GM13977 (cell line): ENCODE measurements at regions not wholly inside any gene's neighbourhood (a gene's known extent, or its start where the extent isn't known, plus 50 kb on each side); places are given as distances from the start of the nearest gene placed in this dataset.

Source experiments
- DNase-seq: peaks from one replicate; pipeline ENCODE4 v3.0.0; 2012; ENCODE audit warnings: low spot score
- in situ Hi-C: fragments of 300-500 bp; cut with MboI; formaldehyde crosslinking; loops from one replicate; pipeline ENCODE4 v1.12.0; 2022; ENCODE audit warnings: low sequenced_read_pairs, low pct_unique_long_range_greater_than_20kb, mixed read lengths, inconsistent platforms; ENCODE audit not compliant: unreplicated experiment
- TF ChIP-seq, protein P1 (sequence below): IDR thresholded peaks from 2 replicates; pipeline ENCODE4 v1.5.1; 2012; ENCODE audit warnings: mild to moderate bottlenecking, control low read depth; ENCODE audit not compliant: insufficient read depth; ENCODE audit errors: extremely low read depth, missing control alignments

DNA sequence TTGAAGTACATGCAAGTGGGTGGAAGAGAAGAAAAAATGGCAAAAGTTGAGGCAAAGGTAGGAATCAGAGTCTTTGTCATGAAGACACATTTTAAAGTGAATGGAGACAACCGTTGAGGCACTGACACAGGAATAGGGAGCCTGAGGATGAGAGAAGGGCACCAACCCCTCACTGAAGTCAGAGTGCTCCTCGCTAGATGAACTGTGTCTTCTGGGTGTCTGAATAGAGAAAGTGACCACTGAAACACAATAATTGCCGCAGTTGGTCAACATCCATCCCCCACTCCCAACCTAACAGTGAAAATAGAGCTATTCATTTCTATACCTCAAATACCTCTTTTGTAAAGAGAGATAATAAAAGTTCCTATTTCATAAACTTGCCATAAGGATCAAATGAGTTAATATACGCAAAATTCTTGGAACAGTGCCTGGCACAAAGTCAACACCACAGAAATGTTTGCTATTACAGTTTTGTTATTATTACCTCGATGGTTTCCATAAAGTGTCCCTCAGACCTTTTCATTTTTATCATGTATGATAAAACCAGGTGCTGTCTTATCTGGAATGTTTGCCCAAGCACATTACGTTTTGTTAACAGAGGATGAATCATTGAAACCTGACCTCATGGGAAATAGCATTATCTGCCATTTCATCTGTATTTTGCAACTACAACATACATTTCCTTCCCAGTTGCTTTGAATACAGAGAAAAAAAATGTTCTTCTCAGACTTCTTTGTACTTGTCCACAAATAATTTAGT lies 61.8 kb upstream of the SP4 start:
- TF ChIP-seq, protein P1, sequence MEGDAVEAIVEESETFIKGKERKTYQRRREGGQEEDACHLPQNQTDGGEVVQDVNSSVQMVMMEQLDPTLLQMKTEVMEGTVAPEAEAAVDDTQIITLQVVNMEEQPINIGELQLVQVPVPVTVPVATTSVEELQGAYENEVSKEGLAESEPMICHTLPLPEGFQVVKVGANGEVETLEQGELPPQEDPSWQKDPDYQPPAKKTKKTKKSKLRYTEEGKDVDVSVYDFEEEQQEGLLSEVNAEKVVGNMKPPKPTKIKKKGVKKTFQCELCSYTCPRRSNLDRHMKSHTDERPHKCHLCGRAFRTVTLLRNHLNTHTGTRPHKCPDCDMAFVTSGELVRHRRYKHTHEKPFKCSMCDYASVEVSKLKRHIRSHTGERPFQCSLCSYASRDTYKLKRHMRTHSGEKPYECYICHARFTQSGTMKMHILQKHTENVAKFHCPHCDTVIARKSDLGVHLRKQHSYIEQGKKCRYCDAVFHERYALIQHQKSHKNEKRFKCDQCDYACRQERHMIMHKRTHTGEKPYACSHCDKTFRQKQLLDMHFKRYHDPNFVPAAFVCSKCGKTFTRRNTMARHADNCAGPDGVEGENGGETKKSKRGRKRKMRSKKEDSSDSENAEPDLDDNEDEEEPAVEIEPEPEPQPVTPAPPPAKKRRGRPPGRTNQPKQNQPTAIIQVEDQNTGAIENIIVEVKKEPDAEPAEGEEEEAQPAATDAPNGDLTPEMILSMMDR = no peak
- in situ Hi-C loops = no loop called here
- DNase-seq = no peak

DNA sequence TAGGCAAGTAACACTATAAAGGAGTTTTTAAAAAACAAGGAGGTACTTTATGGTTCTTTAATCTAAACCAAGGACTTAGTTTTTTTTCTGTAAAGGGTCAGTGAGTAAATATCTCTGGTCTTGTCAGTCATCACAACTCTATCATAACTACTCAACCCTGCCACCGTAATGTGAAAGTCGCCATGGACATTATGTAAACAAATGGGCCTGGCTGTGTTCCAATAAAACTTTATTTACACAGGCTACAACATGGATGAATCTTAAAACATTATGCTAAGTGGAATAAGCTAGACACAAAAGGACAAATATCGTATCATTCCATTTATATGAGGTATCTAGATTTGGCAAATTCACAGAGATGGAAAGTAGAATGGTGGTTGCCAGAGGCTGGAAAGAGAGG lies 60.8 kb upstream of the SP4 start:
- DNase-seq = no peak
- in situ Hi-C loops = no loop called here
- TF ChIP-seq, protein P1 = no peak

DNA sequence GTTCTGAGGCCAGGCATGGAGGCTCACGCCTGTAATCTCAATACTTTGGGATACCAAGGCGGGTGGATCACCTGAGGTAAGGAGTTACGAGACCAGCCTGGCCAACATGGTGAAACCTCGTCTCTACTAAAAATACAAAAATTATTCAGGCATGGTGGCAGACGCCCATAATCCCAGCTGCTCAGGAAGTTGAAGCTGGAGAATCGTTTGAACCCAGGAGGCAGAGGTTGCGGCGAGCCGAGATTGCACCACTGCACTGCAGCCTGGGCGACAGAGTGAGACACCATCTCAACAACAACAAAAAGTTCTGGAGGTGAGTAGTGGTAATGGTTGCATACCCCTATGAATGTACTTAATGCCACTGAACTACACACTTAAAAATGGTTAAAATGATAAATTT lies 60.3 kb upstream of the SP4 start:
- in situ Hi-C loops = no loop called here
- TF ChIP-seq, protein P1 = no peak

DNA sequence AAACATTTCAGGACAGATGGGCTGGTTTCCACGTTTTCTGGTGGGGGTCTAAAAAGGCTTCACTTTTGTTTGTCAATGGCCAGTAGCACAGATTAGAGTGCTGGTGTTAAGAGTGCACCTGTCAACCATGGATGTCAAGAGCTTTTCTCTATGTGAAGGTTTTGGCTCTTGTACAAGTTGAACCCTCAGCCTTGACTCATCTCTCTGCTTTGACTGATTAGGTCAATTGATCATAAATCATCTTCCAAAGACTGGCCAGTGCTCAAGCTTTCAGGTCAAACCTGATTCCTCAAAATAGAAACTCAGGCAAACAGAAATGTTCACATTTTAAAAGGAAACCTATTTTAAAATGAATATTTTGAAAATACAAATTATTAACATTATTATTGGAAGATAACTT lies 59.6 kb upstream of the SP4 start:
- no peak for DNase-seq
- TF ChIP-seq, protein P1 = no peak
- in situ Hi-C loops = no loop called here

More for the DNA sequence above, 60.3 kb upstream of the SP4 start:
- no peak for DNase-seq

DNA sequence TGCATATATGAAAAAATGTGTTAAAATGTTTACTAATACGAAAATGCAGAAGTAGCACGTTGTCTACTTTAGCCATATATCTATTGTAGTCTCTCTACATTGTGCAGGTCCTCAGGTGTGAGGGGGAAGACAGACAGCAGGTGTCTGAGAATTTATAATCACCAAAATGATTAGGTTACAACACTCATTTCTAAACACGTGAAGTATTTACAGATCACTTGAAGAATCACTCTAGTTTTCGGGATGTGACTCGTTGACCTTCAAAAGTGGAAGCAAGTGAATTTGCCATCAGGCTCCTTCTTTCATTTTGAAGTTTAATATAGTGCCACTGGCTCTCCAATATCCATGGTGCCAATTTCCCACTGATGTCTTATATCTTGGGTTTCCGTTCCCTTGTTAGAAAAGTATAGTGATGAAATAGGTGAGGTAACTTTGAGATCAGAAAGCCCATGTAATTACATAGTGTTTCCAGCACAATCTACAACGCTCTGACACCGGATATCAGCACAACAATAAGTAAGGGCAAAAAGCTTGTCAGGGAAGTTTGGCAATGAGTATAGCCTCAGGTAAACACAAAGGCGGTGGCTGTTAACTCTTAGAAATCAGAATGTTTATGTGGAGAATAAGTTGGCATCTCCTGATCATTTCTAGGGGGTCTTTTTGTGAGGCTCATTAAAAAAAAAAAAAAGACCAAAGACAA lies 57.5 kb upstream of the SP4 start:
- in situ Hi-C loops = no loop called here
- DNase-seq = no peak
- TF ChIP-seq, protein P1 = no peak

DNA sequence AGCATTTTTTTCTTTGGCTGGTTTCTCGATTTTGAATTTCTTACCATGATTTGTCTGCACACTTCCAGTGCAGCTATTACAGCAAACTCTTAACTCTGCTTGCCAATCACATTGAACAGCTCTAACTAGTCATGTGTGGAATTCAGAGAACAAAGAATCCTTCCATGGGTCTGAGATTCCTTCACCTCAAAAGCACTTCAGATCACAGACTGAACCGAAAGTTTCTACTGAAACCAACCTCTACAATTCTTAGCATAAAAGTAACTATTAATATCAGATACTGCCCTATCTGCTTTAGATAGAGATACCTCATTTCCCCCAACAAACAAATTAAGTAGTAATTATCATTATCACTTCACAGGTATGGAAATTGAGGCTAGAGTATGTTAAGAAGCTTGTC lies 56.5 kb upstream of the SP4 start:
- in situ Hi-C loops = no loop called here
- DNase-seq = no peak
- TF ChIP-seq, protein P1 = no peak
